Karpas-422 (cell line): ENCODE measurements at regions not wholly inside any gene's neighbourhood (a gene's known extent, or its start where the extent isn't known, plus 50 kb on each side); places are given as distances from the start of the nearest gene placed in this dataset.
"Not testable (repeated sequence)": the region's sequence is repeated elsewhere in the genome, so short reads cannot be mapped to it uniquely, and the experiment has no call there.

Experiments used
- DNase-seq: peaks from one replicate; pipeline ENCODE4 v3.0.0-alpha.2; 2015
- H2AFZ ChIP-seq: fragments of 200-600 bp; sonication (generic); 2 replicates; pipeline ENCODE4 v1.6.1; 2014; ENCODE audit warnings: antibody characterized with exemption, low read length, mixed read lengths
- H3K27ac ChIP-seq: fragments of 200-600 bp; sonication (generic); 2 replicates; pipeline ENCODE4 v1.5.1; 2014; ENCODE audit warnings: mild to moderate bottlenecking, low read length, moderate library complexity
- H3K27me3 ChIP-seq: fragments of 200-600 bp; sonication (generic); 2 replicates; pipeline ENCODE4 v1.6.1; 2014; ENCODE audit warnings: low read length, mixed read lengths
- H3K36me3 ChIP-seq: fragments of 200-600 bp; sonication (generic); 2 replicates; pipeline ENCODE4 v1.6.1; 2014; ENCODE audit warnings: low read length, mixed read lengths; ENCODE audit not compliant: insufficient read depth
- H3K4me1 ChIP-seq: fragments of 200-600 bp; sonication (generic); 2 replicates; pipeline ENCODE4 v1.6.1; 2014; ENCODE audit warnings: mild to moderate bottlenecking, low read length, mixed read lengths
- H3K4me2 ChIP-seq: fragments of 200-600 bp; sonication (generic); 2 replicates; pipeline ENCODE4 v1.6.1; 2014; ENCODE audit warnings: low read length, low read depth, mild to moderate bottlenecking; ENCODE audit not compliant: poor library complexity, severe bottlenecking
- H3K4me3 ChIP-seq: fragments of 200-600 bp; sonication (generic); 2 replicates; pipeline ENCODE4 v1.5.1; 2014; ENCODE audit warnings: mild to moderate bottlenecking, antibody characterized with exemption, low read length, mixed read lengths
- H3K79me2 ChIP-seq: fragments of 200-600 bp; sonication (generic); 2 replicates; pipeline ENCODE4 v1.6.1; 2014; ENCODE audit warnings: mild to moderate bottlenecking, low read length, mixed read lengths
- H3K9ac ChIP-seq: fragments of 200-600 bp; sonication (generic); 2 replicates; pipeline ENCODE4 v1.6.0; 2014; ENCODE audit warnings: low read length
- H3K9me2 ChIP-seq: fragments of 200-600 bp; sonication (generic), shearing (Covaris generic); replicated peaks from 2 replicates; pipeline ENCODE4 v1.6.0; 2014; ENCODE audit warnings: mild to moderate bottlenecking, low read length, moderate library complexity; ENCODE audit not compliant: insufficient read depth
- H3K9me3 ChIP-seq: fragments of 300-700, 200-600 bp; sonication (generic); 2 replicates; pipeline ENCODE4 v1.6.1; 2014; ENCODE audit warnings: low read length, mixed read lengths
- H4K20me1 ChIP-seq: fragments of 200-600 bp; sonication (generic); 2 replicates; pipeline ENCODE4 v1.6.1; 2014; ENCODE audit warnings: mild to moderate bottlenecking, antibody characterized with exemption, low read length, low read depth; ENCODE audit not compliant: insufficient read depth

DNA sequence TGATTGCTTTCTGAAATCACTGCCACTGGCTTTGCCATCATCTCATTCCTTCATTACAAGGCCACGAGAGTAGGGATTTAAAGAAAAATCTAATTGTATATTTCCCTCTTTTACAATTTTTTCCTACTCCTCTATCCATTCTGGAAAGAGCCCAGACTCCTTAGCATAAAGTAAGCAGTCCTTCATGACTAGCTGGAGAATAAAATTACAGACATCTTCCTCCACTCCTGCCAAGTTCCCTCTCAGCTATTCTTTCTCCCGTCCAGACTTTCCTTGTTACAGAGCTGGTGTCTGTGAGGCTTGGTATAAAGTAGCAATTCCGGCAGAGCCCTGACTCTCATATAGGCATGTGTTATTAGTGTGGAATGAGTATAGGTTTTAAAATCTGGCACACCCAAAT is 806.8 kb downstream of the PLCL1 start:
- no peak overlapping the region for H3K9ac ChIP-seq
- H3K9me3 ChIP-seq, result no peaks in the 10 kb centered on the region
- H3K36me3 ChIP-seq, result no peaks in the 10 kb centered on the region
- no peak for DNase-seq
- H3K4me2 ChIP-seq, result no peak overlapping the region
- H2AFZ ChIP-seq, result no peak overlapping the region
- H3K4me3 ChIP-seq, result no peak overlapping the region
- H3K4me1 ChIP-seq, result no peaks in the 10 kb centered on the region
- no peak overlapping the region for H3K27ac ChIP-seq
- H3K27me3 ChIP-seq, result no peaks in the 10 kb centered on the region; the same call in 1 of the 2 replicates
- H3K79me2 ChIP-seq, result no peaks in the 10 kb centered on the region
- no peaks in the 10 kb centered on the region for H4K20me1 ChIP-seq
- no peaks in the 10 kb centered on the region for H3K9me2 ChIP-seq

GRCh38 chr2:198604599-198604998 is 800.2 kb downstream of the PLCL1 start:
- no peaks in the 10 kb centered on the region; the same call in 1 of the 2 replicates for H3K9me2 ChIP-seq
- H3K27ac ChIP-seq, result no peak overlapping the region
- H3K27me3 ChIP-seq, result no peaks in the 10 kb centered on the region
- no peak overlapping the region for H2AFZ ChIP-seq
- DNase-seq, result no peak
- H3K4me3 ChIP-seq, result no peak overlapping the region
- no peaks in the 10 kb centered on the region for H4K20me1 ChIP-seq
- no peaks in the 10 kb centered on the region for H3K4me1 ChIP-seq
- no peak overlapping the region for H3K4me2 ChIP-seq
- no peaks in the 10 kb centered on the region for H3K79me2 ChIP-seq
- H3K9ac ChIP-seq, result no peak overlapping the region
- H3K9me3 ChIP-seq, result no peaks in the 10 kb centered on the region
- H3K36me3 ChIP-seq, result no peaks in the 10 kb centered on the region

- H3K36me3 ChIP-seq, H3K4me1 ChIP-seq, H3K4me2 ChIP-seq, H3K9me3 ChIP-seq, H3K27me3 ChIP-seq, H4K20me1 ChIP-seq, H3K27ac ChIP-seq, H3K9me2 ChIP-seq, H2AFZ ChIP-seq, DNase-seq, H3K4me3 ChIP-seq, H3K79me2 ChIP-seq, H3K9ac ChIP-seq: not testable (repeated sequence)
Measured at GRCh38 chr2:198602986-198603385, 798.6 kb downstream of the PLCL1 start.

DNA sequence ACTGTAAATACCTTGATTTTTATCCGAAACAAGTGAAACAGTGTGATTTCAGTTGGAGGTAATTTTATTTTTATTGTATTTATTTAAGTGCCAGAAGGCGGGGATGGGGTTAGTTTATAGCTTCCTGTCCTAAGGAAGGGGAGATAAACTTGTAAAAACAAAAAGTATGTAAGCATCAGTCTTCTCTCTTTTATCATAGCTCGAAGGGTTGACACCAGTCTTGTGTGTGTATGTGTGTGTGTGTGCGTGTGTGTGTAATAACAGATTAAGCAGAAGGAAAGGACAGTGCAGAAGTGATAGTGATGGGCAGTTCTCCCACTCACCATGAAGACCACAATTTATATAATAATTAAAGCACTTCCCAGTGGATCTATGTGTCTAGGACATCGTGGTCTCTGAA is 793.3 kb downstream of the PLCL1 start:
- no peaks in the 10 kb centered on the region for H3K36me3 ChIP-seq
- no peak overlapping the region for H2AFZ ChIP-seq
- H3K9me2 ChIP-seq, result no peaks in the 10 kb centered on the region; the same call in 1 of the 2 replicates
- H3K79me2 ChIP-seq, result no peaks in the 10 kb centered on the region
- H3K27ac ChIP-seq, result no peak overlapping the region
- H3K9me3 ChIP-seq, result no peaks in the 10 kb centered on the region
- no peak overlapping the region for H3K4me3 ChIP-seq
- no peak overlapping the region for H3K9ac ChIP-seq
- no peaks in the 10 kb centered on the region for H4K20me1 ChIP-seq
- H3K4me2 ChIP-seq, result no peak overlapping the region
- no peaks in the 10 kb centered on the region for H3K27me3 ChIP-seq
- no peaks in the 10 kb centered on the region for H3K4me1 ChIP-seq
- no peak for DNase-seq

DNA sequence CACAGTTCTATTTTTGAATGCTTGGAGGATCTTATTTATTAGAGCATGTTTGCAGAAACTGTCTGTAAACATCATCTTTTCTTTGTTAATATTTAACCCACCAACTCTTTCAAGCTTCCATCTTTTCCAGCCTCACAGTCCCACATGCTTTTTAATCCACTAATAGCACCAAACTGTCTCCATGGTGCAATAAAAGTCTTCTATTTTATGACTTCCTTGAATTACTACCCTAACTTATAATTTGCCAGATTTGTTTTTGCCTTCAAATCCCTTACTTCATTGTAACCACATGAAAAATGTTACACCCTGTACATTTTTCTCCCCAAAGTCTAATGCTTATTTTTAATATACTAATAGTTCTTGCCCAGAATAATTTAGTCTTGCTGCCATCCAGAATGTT is 792.6 kb downstream of the PLCL1 start:
- Histone ChIP-seq H3K27ac (no peak overlapping the region), H4K20me1 (no peaks in the 10 kb centered on the region), H2AFZ (no peak overlapping the region), H3K4me3 (no peak overlapping the region), H3K79me2 (no peaks in the 10 kb centered on the region), H3K4me1 (no peaks in the 10 kb centered on the region), H3K9ac (no peak overlapping the region), H3K9me3 (no peaks in the 10 kb centered on the region), H3K4me2 (no peak overlapping the region), H3K9me2 (no peaks in the 10 kb centered on the region; the same call in 1 of the 2 replicates), H3K27me3 (no peaks in the 10 kb centered on the region), H3K36me3 (no peaks in the 10 kb centered on the region)
- no peak for DNase-seq

GRCh38 chr2:198595721-198596120 is 791.3 kb downstream of the PLCL1 start:
- no peak overlapping the region for H2AFZ ChIP-seq
- H3K36me3 ChIP-seq, result no peaks in the 10 kb centered on the region
- H4K20me1 ChIP-seq, result no peaks in the 10 kb centered on the region
- H3K27ac ChIP-seq, result no peak overlapping the region
- no peaks in the 10 kb centered on the region for H3K9me2 ChIP-seq
- H3K79me2 ChIP-seq, result no peaks in the 10 kb centered on the region
- no peak overlapping the region for H3K4me2 ChIP-seq
- DNase-seq, result no peak
- no peaks in the 10 kb centered on the region for H3K9me3 ChIP-seq
- no peaks in the 10 kb centered on the region for H3K27me3 ChIP-seq
- no peaks in the 10 kb centered on the region for H3K4me1 ChIP-seq
- no peak overlapping the region for H3K9ac ChIP-seq
- H3K4me3 ChIP-seq, result no peak overlapping the region

GRCh38 chr2:198591586-198591985 is 787.2 kb downstream of the PLCL1 start:
- H3K9me2 ChIP-seq, result no peaks in the 10 kb centered on the region
- no peaks in the 10 kb centered on the region for H3K27me3 ChIP-seq
- no peak overlapping the region for H3K4me2 ChIP-seq
- H3K27ac ChIP-seq, result no peak overlapping the region
- H3K9ac ChIP-seq, result no peak overlapping the region
- no peaks in the 10 kb centered on the region for H3K4me1 ChIP-seq
- DNase-seq, result no peak
- no peaks in the 10 kb centered on the region for H3K9me3 ChIP-seq
- H3K4me3 ChIP-seq, result no peak overlapping the region
- H3K36me3 ChIP-seq, result no peaks in the 10 kb centered on the region
- H3K79me2 ChIP-seq, result no peaks in the 10 kb centered on the region
- H4K20me1 ChIP-seq, result no peaks in the 10 kb centered on the region
- H2AFZ ChIP-seq, result no peak overlapping the region

DNA sequence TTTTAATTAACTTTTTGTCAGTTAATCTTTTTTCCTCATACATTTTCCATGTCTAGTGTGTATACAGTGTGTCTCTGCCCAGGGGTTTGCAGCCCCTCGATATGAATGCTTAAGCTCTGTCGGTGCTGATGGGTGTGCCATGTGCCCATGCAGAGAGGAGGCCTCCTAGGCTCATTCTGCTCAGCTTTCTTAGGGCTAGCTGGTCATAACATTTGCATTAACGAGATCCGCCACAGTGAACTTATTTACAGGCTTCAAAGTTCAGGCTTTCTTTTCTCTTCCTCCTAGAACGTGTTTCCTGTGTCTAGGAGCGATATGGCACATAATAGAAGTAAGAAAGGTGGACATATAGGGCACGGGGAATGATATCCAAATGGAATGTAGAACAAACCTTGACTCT is 783.3 kb downstream of the PLCL1 start:
- Histone ChIP-seq H3K9ac (no peak overlapping the region), H3K9me3 (no peaks in the 10 kb centered on the region), H3K4me3 (no peak overlapping the region), H3K79me2 (no peaks in the 10 kb centered on the region), H4K20me1 (no peaks in the 10 kb centered on the region), H2AFZ (no peak overlapping the region), H3K9me2 (no peaks in the 10 kb centered on the region), H3K27ac (no peak overlapping the region), H3K27me3 (no peaks in the 10 kb centered on the region), H3K4me1 (no peaks in the 10 kb centered on the region), H3K4me2 (no peak overlapping the region), H3K36me3 (no peaks in the 10 kb centered on the region)
- DNase-seq, result no peak

DNA sequence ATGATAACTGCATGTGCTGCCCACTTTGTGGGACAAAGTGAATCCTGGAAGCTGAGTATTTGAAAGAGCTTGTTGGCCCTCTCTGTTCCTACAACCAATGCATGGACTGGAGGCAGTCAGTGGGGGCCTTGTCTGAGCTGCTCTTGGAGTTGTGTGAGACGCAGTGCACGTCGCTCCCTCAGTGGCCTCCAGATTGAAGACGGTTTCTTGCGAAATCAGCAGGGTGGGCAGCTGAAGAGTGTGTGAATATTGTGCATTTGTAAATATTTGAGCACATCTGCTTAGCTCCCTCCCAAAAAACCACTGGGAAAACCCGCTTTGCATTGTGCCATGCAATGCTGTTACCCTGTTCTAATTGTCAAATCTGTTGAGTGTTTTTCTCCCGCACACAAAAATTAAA is 782.8 kb downstream of the PLCL1 start:
- no peaks in the 10 kb centered on the region for H3K9me2 ChIP-seq
- H3K9ac ChIP-seq, result no peak overlapping the region
- no peaks in the 10 kb centered on the region for H3K79me2 ChIP-seq
- no peaks in the 10 kb centered on the region for H3K27me3 ChIP-seq
- H3K4me1 ChIP-seq, result no peaks in the 10 kb centered on the region
- H3K27ac ChIP-seq, result no peak overlapping the region
- H3K4me2 ChIP-seq, result no peak overlapping the region
- no peaks in the 10 kb centered on the region for H3K9me3 ChIP-seq
- H3K4me3 ChIP-seq, result no peak overlapping the region
- H2AFZ ChIP-seq, result no peak overlapping the region
- no peak for DNase-seq
- no peaks in the 10 kb centered on the region for H4K20me1 ChIP-seq
- H3K36me3 ChIP-seq, result no peaks in the 10 kb centered on the region
